ENCODE measurements at regions not wholly inside any gene's neighbourhood (a gene's known extent, or its start where the extent isn't known, plus 50 kb on each side); places are given as distances from the start of the nearest gene placed in this dataset.

- Histone ChIP-seq H3F3A (ENCODE audit: insufficient read depth, low read length, poor library complexity, severe bottlenecking) (no peaks in the 10 kb centered on the region), H3K79me2 (replicated peaks; ENCODE audit: insufficient read depth, low read length) (no peaks in the 10 kb centered on the region), H3K4me2 (ENCODE audit: low read length) (no peak overlapping the region), H3K27me3 (ENCODE audit: insufficient read depth, low read depth, low read length) (no peaks in the 10 kb centered on the region), H3K9ac (ENCODE audit: low read length) (no peak overlapping the region), H3K36me3 (ENCODE audit: insufficient read depth, low read length) (no peaks in the 10 kb centered on the region), H3K9me2 (ENCODE audit: insufficient read depth, low read length) (no peaks in the 10 kb centered on the region), H4K20me1 (ENCODE audit: insufficient read depth) (no peaks in the 10 kb centered on the region), H3K9me3 (ENCODE audit: low read length) (no peaks in the 10 kb centered on the region), H3K27ac (ENCODE audit: low read length) (no peak overlapping the region), H3K4me3 (ENCODE audit: low read length) (no peak overlapping the region), H2AFZ (ENCODE audit: low read depth, low read length) (no peak overlapping the region)
- no peak for TF ChIP-seq REST (IDR thresholded peaks at IDR 0.05; ENCODE audit: borderline replicate concordance)
- TF ChIP-seq RAD21 (conservative IDR thresholded peaks at IDR 0.05) = no peak
- no peak for TF ChIP-seq MXI1 (conservative IDR thresholded peaks at IDR 0.05; ENCODE audit: poor library complexity, severe bottlenecking)
- TF ChIP-seq TAF1 (IDR thresholded peaks at IDR 0.05; ENCODE audit: low read depth) = no peak
- no peak for TF ChIP-seq EP300 (conservative IDR thresholded peaks at IDR 0.05; ENCODE audit: poor library complexity, severe bottlenecking)
- no peak for TF ChIP-seq CTCF (IDR thresholded peaks at IDR 0.05; ENCODE audit: poor library complexity, severe bottlenecking)
- no peak for TF ChIP-seq POLR2AphosphoS5 (IDR thresholded peaks at IDR 0.05)
- TF ChIP-seq EZH2 (IDR thresholded peaks at IDR 0.05; ENCODE audit: borderline replicate concordance, insufficient read depth, low read length, poor library complexity, severe bottlenecking) = no peak
- no peak for TF ChIP-seq SMC3 (conservative IDR thresholded peaks at IDR 0.05; ENCODE audit: poor library complexity)
Observed at GRCh38 chr1:229107304-229107815, 163.6 kb upstream of the RAB4A start.

GRCh38 chr1:229107972-229108371 is 162.9 kb upstream of the RAB4A start:
- H4K20me1 ChIP-seq (ENCODE audit: insufficient read depth) = no peaks in the 10 kb centered on the region
- no peaks in the 10 kb centered on the region for H3F3A ChIP-seq (ENCODE audit: insufficient read depth, low read length, poor library complexity, severe bottlenecking)
- H3K27ac ChIP-seq (ENCODE audit: low read length) = no peak overlapping the region
- no peaks in the 10 kb centered on the region for H3K79me2 ChIP-seq (replicated peaks; ENCODE audit: insufficient read depth, low read length)
- no peaks in the 10 kb centered on the region for H3K36me3 ChIP-seq (ENCODE audit: insufficient read depth, low read length)
- H3K9me2 ChIP-seq (ENCODE audit: insufficient read depth, low read length) = no peaks in the 10 kb centered on the region
- no peaks in the 10 kb centered on the region for H3K9me3 ChIP-seq (ENCODE audit: low read length)
- H3K9ac ChIP-seq (ENCODE audit: low read length) = no peak overlapping the region
- H3K4me3 ChIP-seq (ENCODE audit: low read length) = no peak overlapping the region
- H2AFZ ChIP-seq (ENCODE audit: low read depth, low read length) = no peak overlapping the region
- H3K4me2 ChIP-seq (ENCODE audit: low read length) = no peak overlapping the region
- TF ChIP-seq CTCF (IDR thresholded peaks at IDR 0.05; ENCODE audit: poor library complexity, severe bottlenecking) (no peak), EP300 (conservative IDR thresholded peaks at IDR 0.05; ENCODE audit: poor library complexity, severe bottlenecking) (no peak), RAD21 (conservative IDR thresholded peaks at IDR 0.05) (no peak), MXI1 (conservative IDR thresholded peaks at IDR 0.05; ENCODE audit: poor library complexity, severe bottlenecking) (no peak), TAF1 (IDR thresholded peaks at IDR 0.05; ENCODE audit: low read depth) (no peak), SMC3 (conservative IDR thresholded peaks at IDR 0.05; ENCODE audit: poor library complexity) (no peak), REST (IDR thresholded peaks at IDR 0.05; ENCODE audit: borderline replicate concordance) (no peak), POLR2AphosphoS5 (IDR thresholded peaks at IDR 0.05) (no peak), EZH2 (IDR thresholded peaks at IDR 0.05; ENCODE audit: borderline replicate concordance, insufficient read depth, low read length, poor library complexity, severe bottlenecking) (no peak)
- no peaks in the 10 kb centered on the region for H3K27me3 ChIP-seq (ENCODE audit: insufficient read depth, low read depth, low read length)
